Nephron progenitor cell (in vitro differentiated cells): ENCODE measurements at regions not wholly inside any gene's neighbourhood (a gene's known extent, or its start where the extent isn't known, plus 50 kb on each side); places are given as distances from the start of the nearest gene placed in this dataset.

Experiments used
- DNase-seq: peaks from one replicate; pipeline ENCODE4 v3.0.0; 2021
- H3K27ac Mint-ChIP-seq: 2 replicates; pipeline ENCODE4 v1.8.0; 2021; ENCODE audit warnings: mild to moderate bottlenecking, moderate library complexity, mixed read lengths
- H3K27me3 Mint-ChIP-seq: 2 replicates; pipeline ENCODE4 v1.8.0; 2021; ENCODE audit warnings: mild to moderate bottlenecking, low read depth, mixed read lengths; ENCODE audit not compliant: poor library complexity
- H3K36me3 Mint-ChIP-seq: 2 replicates; pipeline ENCODE4 v1.8.0; 2021; ENCODE audit warnings: low read depth, mixed read lengths
- H3K4me1 Mint-ChIP-seq: 2 replicates; pipeline ENCODE4 v1.8.0; 2021; ENCODE audit warnings: mixed read lengths
- H3K4me3 Mint-ChIP-seq: 2 replicates; pipeline ENCODE4 v1.8.0; 2021; ENCODE audit warnings: mild to moderate bottlenecking, moderate library complexity, mixed read lengths
- H3K9me3 Mint-ChIP-seq: 2 replicates; pipeline ENCODE4 v1.8.0; 2021; ENCODE audit warnings: mild to moderate bottlenecking, moderate library complexity, mixed read lengths
- TF ChIP-seq, protein P1 (sequence below): fragments of 200-600 bp; sonication (generic); IDR thresholded peaks from 2 replicates; pipeline ENCODE4 v1.5.0; 2021; ENCODE audit warnings: antibody characterized with exemption

DNA sequence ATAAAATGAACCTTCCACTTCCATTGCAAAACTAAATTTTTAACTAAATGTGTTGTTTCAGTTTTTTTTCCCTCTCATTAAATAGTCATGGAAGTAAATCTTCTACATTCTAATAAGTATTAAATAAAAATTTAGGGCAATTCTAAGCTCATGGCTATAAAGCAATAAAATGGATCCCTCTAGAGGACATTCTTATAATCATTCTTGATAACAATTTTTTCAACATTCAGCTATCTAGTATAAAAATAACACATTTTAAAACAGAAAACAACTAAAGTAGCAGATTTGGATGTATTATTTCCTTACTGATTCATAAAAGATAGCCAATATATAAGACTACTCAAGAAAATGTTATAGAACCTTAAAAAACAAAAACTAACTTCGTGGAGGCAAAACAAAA is 393.1 kb downstream of the PLOD2 start:
- Mint-ChIP-seq H3K4me1 (no peaks in the 10 kb centered on the region), H3K36me3 (no peaks in the 10 kb centered on the region), H3K27ac (no peak overlapping the region), H3K27me3 (no peaks in the 10 kb centered on the region), H3K9me3 (peaks cover 6% of the 10 kb centered on the region), H3K4me3 (no peak overlapping the region)
- TF ChIP-seq, protein P1, sequence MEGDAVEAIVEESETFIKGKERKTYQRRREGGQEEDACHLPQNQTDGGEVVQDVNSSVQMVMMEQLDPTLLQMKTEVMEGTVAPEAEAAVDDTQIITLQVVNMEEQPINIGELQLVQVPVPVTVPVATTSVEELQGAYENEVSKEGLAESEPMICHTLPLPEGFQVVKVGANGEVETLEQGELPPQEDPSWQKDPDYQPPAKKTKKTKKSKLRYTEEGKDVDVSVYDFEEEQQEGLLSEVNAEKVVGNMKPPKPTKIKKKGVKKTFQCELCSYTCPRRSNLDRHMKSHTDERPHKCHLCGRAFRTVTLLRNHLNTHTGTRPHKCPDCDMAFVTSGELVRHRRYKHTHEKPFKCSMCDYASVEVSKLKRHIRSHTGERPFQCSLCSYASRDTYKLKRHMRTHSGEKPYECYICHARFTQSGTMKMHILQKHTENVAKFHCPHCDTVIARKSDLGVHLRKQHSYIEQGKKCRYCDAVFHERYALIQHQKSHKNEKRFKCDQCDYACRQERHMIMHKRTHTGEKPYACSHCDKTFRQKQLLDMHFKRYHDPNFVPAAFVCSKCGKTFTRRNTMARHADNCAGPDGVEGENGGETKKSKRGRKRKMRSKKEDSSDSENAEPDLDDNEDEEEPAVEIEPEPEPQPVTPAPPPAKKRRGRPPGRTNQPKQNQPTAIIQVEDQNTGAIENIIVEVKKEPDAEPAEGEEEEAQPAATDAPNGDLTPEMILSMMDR: peak; percentile 30
- DNase-seq: no peak

DNA sequence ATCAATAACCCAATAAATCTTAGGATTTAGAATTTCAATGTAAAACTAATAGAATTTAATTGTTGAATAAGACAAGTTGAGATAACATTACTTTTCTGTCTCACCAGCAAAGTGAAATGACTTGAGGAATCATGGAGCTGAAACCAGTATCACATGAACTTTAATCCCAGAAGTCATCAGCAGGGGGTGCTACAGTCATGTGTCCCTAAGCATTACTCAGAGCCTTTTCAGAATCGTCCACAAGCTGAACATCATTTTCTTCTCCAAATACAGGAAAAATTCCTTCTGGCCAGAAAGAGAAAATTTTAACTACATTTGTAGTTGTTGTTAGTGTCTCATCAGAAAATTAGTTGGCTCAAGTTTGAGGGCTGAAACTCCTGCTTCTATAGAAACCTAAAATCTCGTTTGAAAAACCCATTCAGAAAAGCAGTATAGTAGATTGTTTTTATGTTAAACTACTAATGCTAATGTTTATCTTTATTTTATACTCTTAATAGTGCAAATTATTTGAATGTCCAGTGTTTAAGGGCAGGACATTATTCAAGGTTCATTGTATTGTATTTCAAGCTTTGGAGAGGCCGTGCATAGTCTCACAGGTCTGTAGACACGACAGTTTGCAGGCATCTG is 384.1 kb downstream of the PLOD2 start:
- DNase-seq: peak; percentile 54
- H3K27me3 Mint-ChIP-seq: no peaks in the 10 kb centered on the region
- no peaks in the 10 kb centered on the region for H3K9me3 Mint-ChIP-seq
- TF ChIP-seq, protein P1: peak; percentile 65
- H3K36me3 Mint-ChIP-seq: no peaks in the 10 kb centered on the region
- H3K27ac Mint-ChIP-seq: no peak overlapping the region
- H3K4me3 Mint-ChIP-seq: no peak overlapping the region
- H3K4me1 Mint-ChIP-seq: no peaks in the 10 kb centered on the region

DNA sequence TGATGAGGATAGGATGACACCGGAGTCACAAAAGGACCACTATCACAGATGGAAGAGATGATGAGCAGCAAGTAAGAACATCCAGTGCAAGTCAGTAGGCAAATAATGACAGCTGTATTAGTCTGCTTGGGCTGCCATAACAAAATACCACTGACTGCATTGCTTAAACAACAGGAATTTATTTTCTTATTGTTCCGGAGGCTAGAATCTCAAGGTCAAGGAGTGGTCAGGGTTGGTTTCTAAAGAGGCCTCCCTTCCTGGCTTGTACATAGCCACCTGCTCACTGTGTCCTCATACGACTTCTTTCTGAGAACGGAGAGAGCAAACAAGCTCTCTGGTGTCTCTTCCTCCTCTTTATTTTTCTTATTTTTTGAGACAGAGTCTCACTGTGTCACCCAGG is 380.7 kb downstream of the PLOD2 start:
- no peaks in the 10 kb centered on the region for H3K9me3 Mint-ChIP-seq
- H3K27me3 Mint-ChIP-seq: no peaks in the 10 kb centered on the region
- no peak overlapping the region for H3K27ac Mint-ChIP-seq
- TF ChIP-seq, protein P1: no peak
- H3K4me1 Mint-ChIP-seq: no peaks in the 10 kb centered on the region
- H3K4me3 Mint-ChIP-seq: no peak overlapping the region
- H3K36me3 Mint-ChIP-seq: no peaks in the 10 kb centered on the region
- DNase-seq: no peak

DNA sequence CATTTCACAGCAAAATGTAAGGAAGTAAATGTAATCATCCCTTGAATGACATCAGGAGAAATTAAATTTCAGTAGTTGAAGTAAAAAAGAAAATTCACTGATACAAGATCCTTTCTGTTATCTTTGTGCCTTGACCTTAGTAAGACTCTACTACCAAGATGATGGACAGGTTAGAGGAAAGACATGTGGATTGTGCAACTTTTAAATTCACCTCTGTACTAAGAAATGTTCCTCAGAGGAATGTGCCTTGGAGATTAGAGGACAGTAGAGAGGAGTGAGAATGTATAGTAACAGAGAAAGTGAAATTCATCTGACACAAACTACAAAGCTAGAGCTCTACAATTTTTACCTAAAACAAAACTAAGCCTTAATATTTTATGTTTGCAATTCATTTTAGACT is 375.3 kb downstream of the PLOD2 start:
- TF ChIP-seq, protein P1: no peak
- no peak for DNase-seq
- H3K4me1 Mint-ChIP-seq: no peaks in the 10 kb centered on the region
- H3K9me3 Mint-ChIP-seq: no peaks in the 10 kb centered on the region
- no peaks in the 10 kb centered on the region for H3K36me3 Mint-ChIP-seq
- peaks cover 4% of the 10 kb centered on the region for H3K27me3 Mint-ChIP-seq
- H3K27ac Mint-ChIP-seq: no peak overlapping the region
- H3K4me3 Mint-ChIP-seq: no peak overlapping the region

DNA sequence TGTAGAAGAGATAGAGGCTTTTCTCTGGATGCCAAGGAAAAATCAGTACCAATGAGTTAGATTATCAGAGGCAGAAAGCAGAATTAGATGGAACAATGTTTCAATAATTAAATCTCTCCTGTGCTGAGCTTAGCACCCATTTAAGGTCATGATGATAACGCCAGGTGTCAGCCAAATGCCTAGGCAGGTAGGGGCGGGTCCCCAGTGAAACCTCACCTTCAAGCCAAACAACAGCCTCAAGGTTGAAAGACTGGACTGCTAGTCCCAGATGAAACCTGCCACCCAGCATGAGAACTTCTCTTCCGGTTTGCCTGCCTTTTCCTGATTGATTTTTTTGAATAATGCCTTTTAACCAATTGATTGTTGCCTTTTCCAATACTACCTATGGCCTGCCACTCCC is 363.0 kb downstream of the PLOD2 start:
- DNase-seq: no peak
- H3K4me3 Mint-ChIP-seq: no peak overlapping the region
- no peaks in the 10 kb centered on the region for H3K36me3 Mint-ChIP-seq
- no peak overlapping the region for H3K27ac Mint-ChIP-seq
- H3K9me3 Mint-ChIP-seq: peaks cover 23% of the 10 kb centered on the region
- no peaks in the 10 kb centered on the region for H3K27me3 Mint-ChIP-seq
- TF ChIP-seq, protein P1: no peak
- no peaks in the 10 kb centered on the region for H3K4me1 Mint-ChIP-seq
